ENCODE measurements at regions not wholly inside any gene's neighbourhood (a gene's known extent, or its start where the extent isn't known, plus 50 kb on each side); places are given as distances from the start of the nearest gene placed in this dataset.

- TF ChIP-seq ZNF169 (tag by site-specific recombination; IDR thresholded peaks at IDR 0.05) (no peak), ZNF571 (tag by site-specific recombination; IDR thresholded peaks at IDR 0.05) (no peak), ZNF747 (tag by site-specific recombination; IDR thresholded peaks at IDR 0.05) (no peak), ZFP69B (tag by site-specific recombination; IDR thresholded peaks at IDR 0.05) (no peak), ZNF624 (tag by site-specific recombination; IDR thresholded peaks at IDR 0.05) (no peak), YY1 (tag by site-specific recombination; IDR thresholded peaks at IDR 0.05) (no peak), ZNF239 (tag by site-specific recombination; IDR thresholded peaks at IDR 0.05) (no peak), IKZF3 (tag by site-specific recombination; IDR thresholded peaks at IDR 0.05) (no peak), REPIN1 (tag by site-specific recombination; IDR thresholded peaks at IDR 0.05; ENCODE audit: low read depth) (no peak)
Observed at GRCh38 chr4:53917729-53918128, 146.7 kb downstream of the CHIC2 start (continued).

- TF ChIP-seq ZNF548 (tag by site-specific recombination; IDR thresholded peaks at IDR 0.05), result no peak
- TF ChIP-seq MZF1 (tag by site-specific recombination; IDR thresholded peaks at IDR 0.05; ENCODE audit: borderline replicate concordance), result no peak
- TF ChIP-seq ZSCAN5A (tag by site-specific recombination; IDR thresholded peaks at IDR 0.05), result no peak
- TF ChIP-seq ZBTB44 (tag by site-specific recombination; IDR thresholded peaks at IDR 0.05), result no peak
- TF ChIP-seq ZNF211 (tag by site-specific recombination; IDR thresholded peaks at IDR 0.05; ENCODE audit: low read depth), result no peak
- TF ChIP-seq ZNF501 (tag by site-specific recombination; IDR thresholded peaks at IDR 0.05), result no peak
- TF ChIP-seq ZNF521 (tag by site-specific recombination; IDR thresholded peaks at IDR 0.05), result no peak
- no peak for TF ChIP-seq KLF9 (tag by site-specific recombination; IDR thresholded peaks at IDR 0.05; ENCODE audit: low read depth)
- no peak for TF ChIP-seq ZNF560 (tag by site-specific recombination; IDR thresholded peaks at IDR 0.05; ENCODE audit: borderline replicate concordance)
- no peak for TF ChIP-seq ZNF202 (tag by site-specific recombination; IDR thresholded peaks at IDR 0.05; ENCODE audit: borderline replicate concordance)
- no peak for TF ChIP-seq ZEB2 (tag by site-specific recombination; IDR thresholded peaks at IDR 0.05)
- TF ChIP-seq HIC1 (tag by site-specific recombination; IDR thresholded peaks at IDR 0.05), result no peak
- TF ChIP-seq ZNF221 (tag by site-specific recombination; IDR thresholded peaks at IDR 0.05; ENCODE audit: borderline replicate concordance), result no peak
- CTCF ChIA-PET, result no interaction called here
- Histone ChIP-seq H3K9me3 (ENCODE audit: control insufficient read depth, insufficient read depth, low read depth, low read length) (no peaks in the 10 kb centered on the region), H3K4me1 (ENCODE audit: control insufficient read depth, insufficient read depth, low read length) (no peaks in the 10 kb centered on the region), H3K4me3 (ENCODE audit: low read depth, low read length) (no peak overlapping the region), H3K27ac (ENCODE audit: extremely low read depth, low read depth, low read length) (no peak overlapping the region), H3K36me3 (ENCODE audit: control insufficient read depth in 2 of 2, insufficient read depth in 1 of 2, low read length in 2 of 2) (no peaks in the 10 kb centered on the region)
- POLR2A ChIA-PET, result no interaction called here
Observed at GRCh38 chr4:53916431-53916889, 147.9 kb downstream of the CHIC2 start.
